GM13977 (cell line): ENCODE measurements at regions not wholly inside any gene's neighbourhood (a gene's known extent, or its start where the extent isn't known, plus 50 kb on each side); places are given as distances from the start of the nearest gene placed in this dataset.

Experiments
- DNase-seq: peaks from one replicate; pipeline ENCODE4 v3.0.0; 2012; ENCODE audit warnings: low spot score
- CTCF ChIP-seq: IDR thresholded peaks from 2 replicates; pipeline ENCODE4 v1.5.1; 2012; ENCODE audit warnings: mild to moderate bottlenecking, control low read depth; ENCODE audit not compliant: insufficient read depth; ENCODE audit errors: extremely low read depth, missing control alignments
- in situ Hi-C: fragments of 300-500 bp; cut with MboI; formaldehyde crosslinking; loops from one replicate; pipeline ENCODE4 v1.12.0; 2022; ENCODE audit warnings: low sequenced_read_pairs, low pct_unique_long_range_greater_than_20kb, mixed read lengths, inconsistent platforms; ENCODE audit not compliant: unreplicated experiment

- no peak for DNase-seq
- TF ChIP-seq CTCF = no peak
- in situ Hi-C loops = no loop called here
Measured at GRCh38 chr5:23223846-23224245, 283.6 kb upstream of the PRDM9 start.

GRCh38 chr5:23221831-23222230, 285.6 kb upstream of the PRDM9 start:
- in situ Hi-C loops = no loop called here
- no peak for TF ChIP-seq CTCF
- no peak for DNase-seq

GRCh38 chr5:23217159-23217558, 290.2 kb upstream of the PRDM9 start:
- in situ Hi-C loops = no loop called here
- no peak for TF ChIP-seq CTCF
- DNase-seq = no peak

- in situ Hi-C loops = no loop called here
- no peak for DNase-seq
- TF ChIP-seq CTCF = no peak
Measured at GRCh38 chr5:23216345-23216744, 291.1 kb upstream of the PRDM9 start.

- in situ Hi-C loops = no loop called here
- peak; percentile 80 for TF ChIP-seq CTCF
- DNase-seq = peak; percentile 57
Measured at GRCh38 chr5:23208959-23209431, 298.4 kb upstream of the PRDM9 start.

- TF ChIP-seq CTCF = no peak
- in situ Hi-C loops = no loop called here
- DNase-seq = no peak
Measured at GRCh38 chr5:23204111-23204510, 303.3 kb upstream of the PRDM9 start.
